H1 (cell line): ENCODE measurements at regions not wholly inside any gene's neighbourhood (a gene's known extent, or its start where the extent isn't known, plus 50 kb on each side); places are given as distances from the start of the nearest gene placed in this dataset.

ENCODE experiments used
- JUN ChIP-seq: IDR thresholded peaks from 2 replicates; pipeline ENCODE4 v1.6.1; 2011; ENCODE audit warnings: low read depth, mild to moderate bottlenecking, improper control_type of control experiment, low read length
- MAFK ChIP-seq: IDR thresholded peaks from 2 replicates; pipeline ENCODE4 v1.6.1; 2012; ENCODE audit warnings: low read depth, mild to moderate bottlenecking, improper control_type of control experiment, low read length
- TF ChIP-seq, protein P1 (sequence below): fragments of 300-600 bp; sonication (generic); IDR thresholded peaks from 2 replicates; pipeline ENCODE4 v1.7.1; 2012; ENCODE audit warnings: low read length, moderate library complexity, mild to moderate bottlenecking, inconsistent platforms; ENCODE audit not compliant: insufficient replicate concordance
- TF ChIP-seq, protein P2 (sequence below): IDR thresholded peaks from 2 replicates; pipeline ENCODE4 v1.6.1; 2011; ENCODE audit warnings: low read length, improper control_type of control experiment

DNA sequence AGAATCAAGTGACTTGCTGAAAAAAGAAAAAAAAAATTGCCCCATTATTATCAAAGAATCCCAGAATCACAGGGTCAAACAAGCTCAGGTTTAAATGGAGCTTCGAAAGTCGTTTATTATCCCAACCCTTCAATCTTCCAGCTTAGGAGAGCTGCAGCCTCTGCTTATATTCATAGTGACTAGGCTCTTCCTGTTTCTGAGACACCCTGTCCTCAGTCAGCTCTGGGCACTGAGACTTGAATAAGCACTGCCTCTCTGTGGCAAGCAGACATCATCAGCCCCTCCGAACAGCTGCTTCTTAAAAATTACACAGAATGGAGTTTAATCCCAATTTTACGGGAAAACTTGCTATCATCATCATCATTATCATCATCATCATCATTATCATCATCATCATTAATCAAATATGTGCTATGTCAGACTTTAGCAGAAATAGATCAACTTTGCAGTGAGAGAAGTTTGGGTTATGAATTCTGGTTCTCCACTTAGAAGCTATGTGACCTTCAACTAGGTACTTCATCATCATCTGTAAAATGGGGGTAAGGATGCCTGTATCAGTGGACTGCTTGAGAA lies 614.0 kb upstream of the SYNCRIP start (continued):
- TF ChIP-seq, protein P1, sequence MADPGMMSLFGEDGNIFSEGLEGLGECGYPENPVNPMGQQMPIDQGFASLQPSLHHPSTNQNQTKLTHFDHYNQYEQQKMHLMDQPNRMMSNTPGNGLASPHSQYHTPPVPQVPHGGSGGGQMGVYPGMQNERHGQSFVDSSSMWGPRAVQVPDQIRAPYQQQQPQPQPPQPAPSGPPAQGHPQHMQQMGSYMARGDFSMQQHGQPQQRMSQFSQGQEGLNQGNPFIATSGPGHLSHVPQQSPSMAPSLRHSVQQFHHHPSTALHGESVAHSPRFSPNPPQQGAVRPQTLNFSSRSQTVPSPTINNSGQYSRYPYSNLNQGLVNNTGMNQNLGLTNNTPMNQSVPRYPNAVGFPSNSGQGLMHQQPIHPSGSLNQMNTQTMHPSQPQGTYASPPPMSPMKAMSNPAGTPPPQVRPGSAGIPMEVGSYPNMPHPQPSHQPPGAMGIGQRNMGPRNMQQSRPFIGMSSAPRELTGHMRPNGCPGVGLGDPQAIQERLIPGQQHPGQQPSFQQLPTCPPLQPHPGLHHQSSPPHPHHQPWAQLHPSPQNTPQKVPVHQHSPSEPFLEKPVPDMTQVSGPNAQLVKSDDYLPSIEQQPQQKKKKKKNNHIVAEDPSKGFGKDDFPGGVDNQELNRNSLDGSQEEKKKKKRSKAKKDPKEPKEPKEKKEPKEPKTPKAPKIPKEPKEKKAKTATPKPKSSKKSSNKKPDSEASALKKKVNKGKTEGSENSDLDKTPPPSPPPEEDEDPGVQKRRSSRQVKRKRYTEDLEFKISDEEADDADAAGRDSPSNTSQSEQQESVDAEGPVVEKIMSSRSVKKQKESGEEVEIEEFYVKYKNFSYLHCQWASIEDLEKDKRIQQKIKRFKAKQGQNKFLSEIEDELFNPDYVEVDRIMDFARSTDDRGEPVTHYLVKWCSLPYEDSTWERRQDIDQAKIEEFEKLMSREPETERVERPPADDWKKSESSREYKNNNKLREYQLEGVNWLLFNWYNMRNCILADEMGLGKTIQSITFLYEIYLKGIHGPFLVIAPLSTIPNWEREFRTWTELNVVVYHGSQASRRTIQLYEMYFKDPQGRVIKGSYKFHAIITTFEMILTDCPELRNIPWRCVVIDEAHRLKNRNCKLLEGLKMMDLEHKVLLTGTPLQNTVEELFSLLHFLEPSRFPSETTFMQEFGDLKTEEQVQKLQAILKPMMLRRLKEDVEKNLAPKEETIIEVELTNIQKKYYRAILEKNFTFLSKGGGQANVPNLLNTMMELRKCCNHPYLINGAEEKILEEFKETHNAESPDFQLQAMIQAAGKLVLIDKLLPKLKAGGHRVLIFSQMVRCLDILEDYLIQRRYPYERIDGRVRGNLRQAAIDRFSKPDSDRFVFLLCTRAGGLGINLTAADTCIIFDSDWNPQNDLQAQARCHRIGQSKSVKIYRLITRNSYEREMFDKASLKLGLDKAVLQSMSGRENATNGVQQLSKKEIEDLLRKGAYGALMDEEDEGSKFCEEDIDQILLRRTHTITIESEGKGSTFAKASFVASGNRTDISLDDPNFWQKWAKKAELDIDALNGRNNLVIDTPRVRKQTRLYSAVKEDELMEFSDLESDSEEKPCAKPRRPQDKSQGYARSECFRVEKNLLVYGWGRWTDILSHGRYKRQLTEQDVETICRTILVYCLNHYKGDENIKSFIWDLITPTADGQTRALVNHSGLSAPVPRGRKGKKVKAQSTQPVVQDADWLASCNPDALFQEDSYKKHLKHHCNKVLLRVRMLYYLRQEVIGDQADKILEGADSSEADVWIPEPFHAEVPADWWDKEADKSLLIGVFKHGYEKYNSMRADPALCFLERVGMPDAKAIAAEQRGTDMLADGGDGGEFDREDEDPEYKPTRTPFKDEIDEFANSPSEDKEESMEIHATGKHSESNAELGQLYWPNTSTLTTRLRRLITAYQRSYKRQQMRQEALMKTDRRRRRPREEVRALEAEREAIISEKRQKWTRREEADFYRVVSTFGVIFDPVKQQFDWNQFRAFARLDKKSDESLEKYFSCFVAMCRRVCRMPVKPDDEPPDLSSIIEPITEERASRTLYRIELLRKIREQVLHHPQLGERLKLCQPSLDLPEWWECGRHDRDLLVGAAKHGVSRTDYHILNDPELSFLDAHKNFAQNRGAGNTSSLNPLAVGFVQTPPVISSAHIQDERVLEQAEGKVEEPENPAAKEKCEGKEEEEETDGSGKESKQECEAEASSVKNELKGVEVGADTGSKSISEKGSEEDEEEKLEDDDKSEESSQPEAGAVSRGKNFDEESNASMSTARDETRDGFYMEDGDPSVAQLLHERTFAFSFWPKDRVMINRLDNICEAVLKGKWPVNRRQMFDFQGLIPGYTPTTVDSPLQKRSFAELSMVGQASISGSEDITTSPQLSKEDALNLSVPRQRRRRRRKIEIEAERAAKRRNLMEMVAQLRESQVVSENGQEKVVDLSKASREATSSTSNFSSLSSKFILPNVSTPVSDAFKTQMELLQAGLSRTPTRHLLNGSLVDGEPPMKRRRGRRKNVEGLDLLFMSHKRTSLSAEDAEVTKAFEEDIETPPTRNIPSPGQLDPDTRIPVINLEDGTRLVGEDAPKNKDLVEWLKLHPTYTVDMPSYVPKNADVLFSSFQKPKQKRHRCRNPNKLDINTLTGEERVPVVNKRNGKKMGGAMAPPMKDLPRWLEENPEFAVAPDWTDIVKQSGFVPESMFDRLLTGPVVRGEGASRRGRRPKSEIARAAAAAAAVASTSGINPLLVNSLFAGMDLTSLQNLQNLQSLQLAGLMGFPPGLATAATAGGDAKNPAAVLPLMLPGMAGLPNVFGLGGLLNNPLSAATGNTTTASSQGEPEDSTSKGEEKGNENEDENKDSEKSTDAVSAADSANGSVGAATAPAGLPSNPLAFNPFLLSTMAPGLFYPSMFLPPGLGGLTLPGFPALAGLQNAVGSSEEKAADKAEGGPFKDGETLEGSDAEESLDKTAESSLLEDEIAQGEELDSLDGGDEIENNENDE, result no peak
- TF ChIP-seq MAFK (no peak), JUN (no peak)
- TF ChIP-seq, protein P2, sequence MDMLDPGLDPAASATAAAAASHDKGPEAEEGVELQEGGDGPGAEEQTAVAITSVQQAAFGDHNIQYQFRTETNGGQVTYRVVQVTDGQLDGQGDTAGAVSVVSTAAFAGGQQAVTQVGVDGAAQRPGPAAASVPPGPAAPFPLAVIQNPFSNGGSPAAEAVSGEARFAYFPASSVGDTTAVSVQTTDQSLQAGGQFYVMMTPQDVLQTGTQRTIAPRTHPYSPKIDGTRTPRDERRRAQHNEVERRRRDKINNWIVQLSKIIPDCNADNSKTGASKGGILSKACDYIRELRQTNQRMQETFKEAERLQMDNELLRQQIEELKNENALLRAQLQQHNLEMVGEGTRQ, result no peak
